GM19463 (cell line): ENCODE measurements at regions not wholly inside any gene's neighbourhood (a gene's known extent, or its start where the extent isn't known, plus 50 kb on each side); places are given as distances from the start of the nearest gene placed in this dataset.

Experiments
- ATAC-seq: cut with Tn5 transposase; IDR thresholded peaks from one replicate; pipeline ENCODE4 v1.9.1; 2021; ENCODE audit warnings: mild to moderate bottlenecking, moderate library complexity; ENCODE audit not compliant: unreplicated experiment

DNA sequence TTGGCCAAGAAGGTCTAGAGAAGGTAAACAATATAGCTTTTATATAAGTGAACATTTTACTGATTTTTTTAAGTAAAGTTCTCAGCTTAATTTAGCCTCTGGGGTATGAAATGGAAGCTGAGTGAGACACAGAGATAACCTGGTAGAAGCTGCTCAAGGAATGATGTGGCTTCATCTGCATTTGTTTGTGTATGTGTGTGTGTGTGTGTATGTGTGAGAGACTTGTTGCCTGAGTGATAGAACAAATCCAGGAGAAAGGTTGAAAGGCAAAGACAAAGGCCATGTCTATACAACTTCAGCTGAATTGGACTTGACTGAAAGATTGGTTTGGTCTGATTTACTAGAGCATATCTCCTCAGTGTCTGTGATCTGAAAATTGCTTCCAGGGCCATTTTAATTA is 63.6 kb downstream of the PCDH7 start:
- ATAC-seq: no peak

DNA sequence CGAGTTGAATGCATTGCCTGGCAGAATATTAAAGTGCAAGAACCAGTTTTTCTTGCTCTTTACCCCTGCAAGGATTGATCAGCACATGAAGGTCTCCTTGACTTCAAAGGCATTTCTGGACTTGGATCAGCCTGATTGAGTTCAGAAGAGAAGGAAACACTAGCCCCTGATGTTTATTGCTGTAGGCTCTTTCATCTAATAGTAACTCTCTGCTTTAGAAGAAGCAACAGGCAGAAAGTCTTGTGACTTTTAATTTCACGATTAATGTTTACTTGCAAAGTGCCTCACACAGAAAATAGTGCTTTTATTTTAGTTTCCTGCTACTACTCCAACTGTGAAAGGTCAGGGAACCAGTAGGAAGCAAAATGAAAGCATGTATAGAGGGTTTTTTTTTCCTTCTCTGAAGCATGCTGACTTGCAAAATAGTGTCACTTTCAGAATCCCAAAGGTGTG is 69.1 kb downstream of the PCDH7 start:
- no peak for ATAC-seq

DNA sequence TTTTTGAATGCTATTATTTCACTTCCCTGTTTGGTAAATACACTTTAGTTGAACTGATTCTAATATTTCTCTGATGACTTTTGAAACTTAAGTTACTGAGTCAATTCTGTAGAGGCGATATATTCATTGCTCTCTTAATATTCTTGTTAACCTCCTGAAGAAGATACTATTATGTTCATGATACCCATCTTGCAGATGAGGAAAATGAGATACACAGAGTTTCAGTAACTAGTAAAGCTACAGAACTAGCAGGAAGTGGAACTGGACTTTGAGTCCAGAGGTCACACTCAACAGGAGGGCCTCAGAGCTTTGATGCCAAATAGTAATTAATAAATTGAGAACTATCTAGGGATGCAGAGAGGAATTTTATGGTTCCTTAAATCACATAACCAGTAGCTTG is 70.0 kb downstream of the PCDH7 start:
- no peak for ATAC-seq

DNA sequence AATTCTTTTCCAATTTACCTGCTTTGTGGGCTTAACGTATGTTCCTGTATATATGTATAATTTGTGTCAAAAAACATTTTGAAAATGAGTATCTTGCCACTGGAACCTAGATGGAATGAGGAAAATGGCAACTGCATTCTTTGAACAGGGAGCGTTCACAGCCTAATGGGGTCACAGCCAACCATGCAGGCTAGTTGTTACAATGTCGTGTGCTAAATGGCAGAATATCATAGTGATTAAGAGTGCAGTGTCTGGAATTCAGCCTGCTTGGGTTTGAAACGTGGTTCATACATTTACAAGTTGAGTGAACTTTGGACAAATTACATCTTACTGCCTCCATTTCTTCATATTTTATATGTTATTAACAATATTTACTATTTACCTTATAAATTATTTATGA is 70.8 kb downstream of the PCDH7 start:
- ATAC-seq: no peak

DNA sequence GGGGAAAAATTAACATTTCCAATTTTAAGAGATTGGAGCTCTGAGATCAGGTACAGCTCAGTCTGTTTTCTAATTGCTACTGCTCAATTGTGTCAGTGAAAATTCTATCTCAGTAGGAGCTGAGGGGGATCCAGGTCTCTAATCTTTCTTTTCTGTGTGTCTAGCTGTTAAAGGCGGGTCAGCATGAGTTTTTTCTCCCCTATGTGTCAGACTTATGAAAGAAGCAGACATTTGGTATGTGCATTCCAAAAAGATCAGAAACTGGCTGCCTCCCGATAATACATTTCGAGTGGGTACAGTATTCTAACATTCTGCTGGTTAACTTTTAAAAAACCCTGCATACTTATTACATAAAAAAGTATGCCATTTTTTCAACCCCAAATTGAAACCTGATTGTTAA is 72.4 kb downstream of the PCDH7 start:
- ATAC-seq: no peak

DNA sequence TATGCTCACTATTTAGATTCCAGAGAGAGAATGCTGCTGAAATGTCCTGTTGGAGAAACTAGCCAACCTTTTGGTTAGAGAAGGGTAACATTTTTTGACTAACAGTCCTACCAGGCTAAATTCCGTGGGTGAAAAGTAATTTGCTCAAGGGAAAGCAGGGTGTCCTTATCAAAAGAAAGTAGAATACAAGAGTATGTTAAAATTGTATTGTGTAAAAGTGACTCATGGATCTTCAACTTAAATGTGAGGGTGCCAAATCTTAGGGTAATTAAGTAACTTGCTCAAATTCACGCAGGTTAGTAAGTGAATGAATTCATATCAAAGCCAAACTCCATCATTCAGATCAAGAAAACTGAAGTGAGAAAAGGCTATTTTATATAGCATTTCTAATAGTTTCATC is 81.7 kb downstream of the PCDH7 start:
- no peak for ATAC-seq

DNA sequence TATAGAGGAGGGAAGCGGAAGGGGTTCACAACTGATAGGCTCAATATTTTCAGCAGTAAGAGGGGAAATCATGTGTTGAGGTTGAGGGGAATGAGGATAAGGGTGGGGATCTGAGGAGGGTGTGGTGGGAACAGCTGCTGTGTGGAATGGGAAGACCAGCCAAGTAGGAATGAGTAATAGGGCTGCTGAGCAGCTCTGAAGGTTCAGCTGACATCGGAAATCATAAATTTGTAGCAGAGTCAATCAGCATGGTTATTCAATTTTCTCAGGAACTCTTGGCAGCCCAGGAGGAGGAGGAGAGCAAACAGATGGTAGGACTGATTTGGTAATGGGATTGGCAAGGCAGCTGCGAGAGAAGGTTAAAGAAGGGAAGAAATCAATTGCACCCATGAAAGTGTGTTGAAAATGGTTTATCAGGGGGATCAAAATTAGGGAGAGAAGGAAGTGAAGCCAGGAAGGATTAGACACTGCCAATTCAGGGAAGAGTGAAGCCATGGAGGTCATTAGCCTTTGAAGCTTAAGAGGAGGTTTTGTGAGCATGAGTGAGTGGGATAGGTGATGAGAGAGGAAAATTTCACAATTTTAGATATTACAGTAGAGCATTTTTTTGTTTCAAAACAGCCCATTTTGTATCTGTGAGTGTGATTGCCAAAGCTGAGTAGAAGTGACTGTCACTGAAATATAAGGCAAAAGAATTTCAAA is 82.6 kb downstream of the PCDH7 start:
- ATAC-seq: no peak

DNA sequence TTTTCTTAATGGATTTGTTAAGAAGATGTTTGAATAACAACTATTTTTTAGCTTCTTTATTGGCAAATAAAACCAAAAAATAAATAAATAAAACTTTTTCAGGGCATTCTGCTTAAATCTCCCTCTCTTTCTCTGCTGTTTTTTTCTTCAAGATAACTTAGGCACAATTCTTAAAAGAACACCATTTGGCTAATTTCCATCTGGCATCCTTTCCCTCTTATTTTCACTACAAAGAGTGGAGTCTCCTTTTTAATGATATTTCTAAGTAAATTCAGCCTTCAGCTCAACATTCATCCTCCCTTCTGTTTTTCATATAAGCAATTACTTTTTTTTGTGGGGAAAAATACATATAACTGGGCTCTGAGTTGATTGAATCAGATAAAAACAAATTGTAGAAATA is 88.1 kb downstream of the PCDH7 start:
- no peak for ATAC-seq

DNA sequence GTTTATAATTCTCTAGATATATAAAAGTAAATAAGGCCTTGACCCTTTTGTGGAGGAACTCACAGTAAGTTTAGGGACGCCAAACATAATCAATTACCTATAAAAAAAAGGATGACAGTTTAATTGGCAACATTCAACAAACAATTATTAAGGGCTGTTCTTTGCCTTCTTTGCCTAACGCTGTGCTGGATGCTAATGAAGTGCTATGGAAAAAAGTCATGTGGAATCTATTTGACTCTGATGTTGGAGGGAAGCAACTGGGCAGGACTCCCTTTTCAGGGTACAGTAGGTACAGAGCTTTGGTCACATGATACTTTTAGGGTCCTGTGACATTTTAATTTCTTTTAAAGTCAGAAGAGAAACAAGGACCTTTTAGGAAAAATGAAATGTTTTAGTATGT is 91.1 kb downstream of the PCDH7 start:
- no peak for ATAC-seq

DNA sequence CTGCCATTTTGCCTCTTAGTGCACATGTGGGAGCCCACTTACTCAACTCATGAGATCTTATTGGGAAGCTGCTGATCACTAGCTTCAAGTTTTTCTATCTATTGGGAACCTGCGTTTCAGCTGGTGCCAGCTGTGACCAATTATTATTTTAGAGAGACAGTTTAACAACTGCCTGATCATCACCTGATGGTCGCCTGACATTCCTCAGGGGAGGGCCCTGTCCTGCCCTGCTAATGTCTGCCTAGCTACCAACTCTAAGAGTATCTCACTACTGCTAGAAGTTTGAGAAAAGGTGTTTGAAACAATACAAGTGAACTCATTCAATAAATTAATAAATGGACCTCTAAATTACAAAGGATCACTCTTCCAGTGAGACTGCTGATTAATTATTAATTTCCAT is 95.5 kb downstream of the PCDH7 start:
- no peak for ATAC-seq

DNA sequence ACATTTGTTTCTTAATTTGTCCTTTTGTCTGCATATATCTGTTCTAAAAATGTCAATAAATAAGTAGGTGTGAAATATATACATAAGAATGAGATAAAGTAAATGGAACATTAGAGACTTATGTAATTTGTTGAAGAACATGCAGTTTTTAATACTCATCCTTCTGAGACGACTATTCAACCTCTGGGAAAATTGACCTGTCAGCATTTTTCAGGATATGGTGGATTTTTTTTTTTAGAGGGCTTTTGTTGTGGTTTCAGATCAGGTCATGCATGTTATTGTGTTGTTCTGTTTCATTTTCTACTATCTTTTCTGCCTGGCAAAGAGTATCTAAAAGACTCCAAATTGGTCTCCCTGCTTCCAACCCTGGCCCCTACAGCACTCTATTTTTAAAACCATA is 97.3 kb downstream of the PCDH7 start:
- no peak for ATAC-seq

DNA sequence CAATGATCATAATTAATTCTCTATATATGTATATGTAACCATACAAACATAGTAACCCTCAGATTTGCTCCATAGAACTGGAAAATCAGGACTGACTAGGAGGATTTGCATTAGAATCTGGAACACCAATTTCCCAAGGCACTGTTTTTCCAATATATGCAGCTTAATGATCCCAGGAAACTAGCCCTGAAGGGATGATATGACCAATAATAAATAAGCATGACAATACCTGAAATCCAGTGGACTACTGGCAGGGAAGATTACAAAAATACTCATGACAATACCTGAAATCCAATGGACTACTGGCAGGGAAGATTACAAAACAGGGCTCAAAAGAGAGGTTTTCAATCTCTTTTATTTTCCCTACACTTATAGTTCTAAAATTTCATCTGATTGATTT is 98.4 kb downstream of the PCDH7 start:
- ATAC-seq: no peak

DNA sequence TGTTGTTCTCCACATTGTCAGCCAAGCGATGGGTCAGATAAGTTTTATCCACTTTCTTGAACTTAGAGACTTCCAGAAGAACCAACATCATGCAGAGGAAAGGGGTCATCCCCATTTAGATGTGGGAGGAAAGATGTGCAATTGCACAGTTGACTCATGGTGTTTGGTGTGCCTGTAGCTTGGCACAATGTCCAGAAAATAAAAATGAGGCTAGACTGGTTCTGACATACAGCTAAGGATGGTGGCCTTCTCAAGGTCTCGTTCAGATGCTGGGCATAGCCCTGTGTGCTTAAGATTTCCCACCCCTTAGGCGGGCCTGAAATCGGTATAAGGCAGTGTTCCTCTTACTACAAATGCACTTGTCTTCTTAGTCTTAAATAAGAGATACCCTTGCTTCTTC is 101.1 kb downstream of the PCDH7 start:
- no peak for ATAC-seq

DNA sequence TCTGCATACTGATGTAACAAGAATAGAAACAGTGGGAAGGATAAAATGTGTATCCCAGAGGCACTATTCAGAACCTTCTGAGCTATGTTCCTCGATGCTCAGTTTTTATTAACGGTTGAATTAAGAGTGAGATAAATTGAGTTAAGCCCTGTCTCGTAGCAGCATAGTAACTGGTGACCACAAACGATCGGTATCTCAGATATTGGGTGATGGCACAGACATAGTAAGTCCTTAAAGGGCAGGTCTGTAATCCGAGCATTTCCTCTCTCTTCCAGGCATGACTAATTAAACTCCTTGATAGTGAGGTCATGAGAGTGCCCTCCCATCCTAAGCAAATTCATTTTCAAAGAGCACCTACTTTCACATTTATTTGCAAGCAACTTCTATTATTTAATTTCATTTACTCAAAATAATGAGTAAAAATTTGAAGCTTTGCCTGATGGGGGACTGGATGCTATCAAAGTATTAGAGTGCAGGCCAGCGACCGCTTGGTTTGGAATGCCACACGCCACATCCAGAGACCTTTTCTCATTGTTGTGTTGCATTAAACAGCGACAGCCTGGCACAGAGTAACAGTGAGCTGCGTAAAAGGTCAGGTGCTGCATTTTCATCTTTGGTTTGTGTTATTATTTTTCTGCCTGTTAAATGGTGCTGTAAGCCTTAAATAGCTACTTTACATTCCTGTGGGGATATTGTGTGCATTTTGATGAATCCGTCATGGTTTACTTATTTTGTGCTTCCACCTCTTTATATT is 101.9 kb downstream of the PCDH7 start:
- no peak for ATAC-seq

DNA sequence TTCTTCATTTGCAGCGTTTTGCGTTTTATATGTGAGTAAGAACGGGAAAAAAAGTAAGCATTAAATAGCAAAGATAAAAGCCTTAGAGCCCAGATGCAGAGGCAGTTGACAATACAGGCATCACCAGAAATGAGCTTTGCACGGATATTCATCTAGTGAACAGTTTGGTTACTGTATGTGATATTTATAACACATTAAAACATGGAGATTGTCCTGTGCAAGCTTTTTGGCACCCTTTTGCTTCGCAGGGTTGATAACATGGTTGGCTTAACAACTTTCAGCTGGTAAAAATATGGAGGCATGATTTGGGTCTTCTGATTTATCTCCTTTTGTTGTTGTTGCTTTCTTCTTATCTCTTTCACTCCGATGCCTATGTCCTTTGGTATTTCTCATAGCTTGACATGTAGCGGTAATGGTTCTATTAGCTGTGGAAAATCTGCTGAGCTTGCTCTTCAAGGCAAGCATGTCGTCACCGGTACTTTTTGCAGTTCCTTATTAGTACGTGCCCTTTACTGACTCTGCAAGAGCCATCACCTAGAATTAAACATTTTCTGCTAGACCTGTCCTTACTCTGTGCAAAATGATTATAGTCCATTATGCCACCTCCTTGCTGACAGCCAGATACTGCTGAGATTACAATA is 102.9 kb downstream of the PCDH7 start:
- ATAC-seq: no peak

DNA sequence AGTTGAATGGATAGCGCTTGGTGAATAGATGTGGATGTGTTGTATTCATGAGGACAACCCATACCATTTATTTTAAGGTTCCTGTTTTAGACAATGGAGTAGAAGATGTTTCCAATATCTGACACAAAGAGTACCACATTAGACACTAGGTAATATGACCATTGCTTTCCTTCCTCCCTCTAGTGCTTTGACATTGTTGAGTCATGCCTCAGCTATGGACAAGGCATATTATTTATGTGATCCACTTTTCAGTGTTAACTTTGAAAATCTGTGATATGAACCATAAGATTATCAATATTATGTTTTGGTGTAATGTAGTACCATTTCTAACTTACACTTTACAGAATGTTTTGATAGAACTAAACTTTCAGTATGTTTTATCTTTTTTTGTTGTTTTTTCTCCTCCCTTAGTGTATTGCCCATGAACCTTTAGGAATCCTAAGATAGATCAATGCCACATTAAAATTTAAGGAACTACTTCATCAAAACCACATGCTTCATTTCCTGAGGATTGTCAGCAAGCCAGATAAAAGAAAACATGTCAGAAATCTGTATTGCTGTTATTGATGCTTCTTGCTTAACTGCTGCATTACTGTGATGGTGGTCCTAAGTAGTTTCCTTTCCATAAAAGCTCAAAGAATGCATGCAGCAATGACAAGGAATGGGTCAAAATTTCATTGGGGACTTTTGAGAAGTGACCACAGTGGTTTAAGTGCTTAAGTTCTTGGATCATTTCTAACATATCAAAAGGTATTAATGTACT is 105.0 kb downstream of the PCDH7 start:
- ATAC-seq: no peak

DNA sequence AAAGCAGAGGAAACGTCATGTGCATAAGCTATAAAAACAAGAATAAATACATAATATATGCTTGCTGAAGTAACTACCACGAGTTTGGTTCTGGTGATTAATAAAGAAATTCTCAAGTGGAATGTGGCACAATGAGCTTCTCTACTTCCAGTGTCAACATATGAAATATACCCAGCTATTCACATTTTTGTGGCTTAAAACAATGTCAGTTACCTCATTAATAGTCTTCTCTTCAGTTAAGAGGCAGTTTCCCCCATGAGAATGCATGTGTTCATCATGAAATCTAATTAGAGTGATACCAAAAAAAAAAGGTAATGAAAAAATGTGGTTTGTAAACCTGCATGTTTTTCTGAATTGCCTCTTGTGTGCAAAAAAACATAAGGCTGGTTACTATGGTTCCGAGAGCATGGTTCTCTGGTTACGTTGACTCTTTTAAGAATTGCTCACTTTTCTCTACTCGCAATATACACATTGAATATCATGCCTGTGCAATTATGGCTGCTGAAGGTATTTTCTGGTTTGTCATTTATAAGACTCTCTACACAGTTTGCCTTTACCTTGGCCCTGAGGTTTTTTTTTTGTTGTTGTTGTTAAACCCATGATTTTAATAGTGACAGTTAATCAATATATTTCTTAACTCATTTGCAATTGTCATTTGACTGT is 108.2 kb downstream of the PCDH7 start:
- ATAC-seq: no peak

DNA sequence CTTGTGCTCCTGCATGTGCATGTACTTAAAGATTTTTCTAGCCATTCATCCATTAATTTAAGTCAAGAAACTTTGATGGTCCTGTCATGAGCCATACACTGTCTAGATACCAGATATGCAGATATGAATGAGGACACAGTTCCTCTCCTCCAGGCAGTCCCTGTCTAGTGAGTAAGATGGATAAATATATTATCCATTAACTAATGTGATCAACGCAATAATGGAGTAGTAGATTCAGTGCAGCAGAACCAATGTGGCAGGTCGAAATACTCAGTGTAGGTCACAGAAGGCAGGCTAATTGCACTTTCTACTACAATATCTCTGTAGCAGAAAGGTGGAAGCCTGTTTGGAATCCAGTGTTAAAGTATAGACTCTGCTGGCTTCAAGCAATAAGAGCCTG is 112.5 kb downstream of the PCDH7 start:
- ATAC-seq: no peak

DNA sequence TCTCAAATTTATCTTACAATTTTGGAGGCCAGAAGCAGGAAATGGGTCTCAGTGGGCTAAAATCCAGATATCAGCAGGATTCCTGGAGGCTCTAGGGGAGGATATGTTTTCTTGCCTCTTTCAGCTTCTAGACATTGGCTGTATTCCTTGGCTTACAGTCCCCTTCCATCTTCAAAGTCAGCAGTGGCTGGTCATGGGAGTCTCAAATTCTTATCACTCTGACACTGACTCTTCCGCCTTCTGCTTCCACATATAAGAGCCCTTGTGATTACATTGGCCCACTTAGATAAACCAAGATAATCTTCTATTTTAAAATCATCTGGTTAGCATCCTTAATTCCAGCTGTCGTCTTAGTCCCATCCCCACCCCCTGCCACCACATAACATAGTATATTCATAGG is 113.0 kb downstream of the PCDH7 start:
- no peak for ATAC-seq

DNA sequence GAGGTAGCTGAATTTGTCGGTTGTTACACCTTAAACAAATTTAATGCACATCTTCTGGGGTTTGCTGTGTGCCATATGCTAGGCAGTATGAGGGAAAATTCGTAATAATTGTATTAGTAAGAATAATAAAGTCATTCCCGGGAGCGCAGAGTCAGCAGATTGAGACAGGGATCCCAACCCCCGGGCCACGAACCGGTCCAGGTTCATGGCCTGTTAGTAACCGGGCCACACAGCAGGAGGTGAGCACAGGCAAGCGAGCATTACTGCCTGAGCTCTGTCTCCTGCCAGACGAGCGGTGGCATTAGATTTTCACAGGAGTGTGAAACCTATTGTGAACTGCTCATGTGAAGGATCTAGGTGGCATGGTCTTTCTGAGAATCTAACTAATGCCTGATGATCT is 114.9 kb downstream of the PCDH7 start:
- no peak for ATAC-seq

DNA sequence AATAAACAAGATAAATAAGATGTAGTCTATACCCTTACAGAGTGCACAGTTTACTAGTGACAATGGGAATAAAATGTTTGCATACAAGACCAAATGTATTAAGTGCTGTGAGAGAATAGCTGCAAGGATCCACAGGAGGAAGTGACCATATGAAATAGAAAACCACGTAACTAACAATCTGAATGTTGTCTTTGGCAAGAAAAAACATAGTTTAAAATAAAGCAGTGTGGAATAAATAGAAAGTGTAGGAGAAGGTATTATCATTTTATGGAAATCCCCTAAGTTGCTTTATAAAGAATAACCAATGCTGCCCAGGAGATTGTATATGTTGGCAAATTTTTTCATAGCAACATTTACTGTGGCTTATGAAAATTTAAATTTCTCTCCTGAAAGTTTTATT is 116.1 kb downstream of the PCDH7 start:
- no peak for ATAC-seq
